Dendritic cell treated with granulocyte-macrophage colony-stimulating factor and Interleukin-4, amounts not matched to agents 40 ng/mL and 50 ng/mL, for 4 days (primary cell): ENCODE measurements at regions not wholly inside any gene's neighbourhood (a gene's known extent, or its start where the extent isn't known, plus 50 kb on each side); places are given as distances from the start of the nearest gene placed in this dataset.

Experiments
- H3K27ac Mint-ChIP-seq: one replicate; pipeline ENCODE4 v1.8.0; 2022; ENCODE audit warnings: mild to moderate bottlenecking, mixed read lengths
- H3K27me3 Mint-ChIP-seq: one replicate; pipeline ENCODE4 v1.8.0; 2022; ENCODE audit warnings: mild to moderate bottlenecking, mixed read lengths
- H3K36me3 Mint-ChIP-seq: one replicate; pipeline ENCODE4 v1.8.0; 2022; ENCODE audit warnings: low read depth, mixed read lengths
- H3K4me1 Mint-ChIP-seq: one replicate; pipeline ENCODE4 v1.8.0; 2022; ENCODE audit warnings: low read depth, mixed read lengths
- H3K4me3 Mint-ChIP-seq: one replicate; pipeline ENCODE4 v1.8.0; 2022; ENCODE audit warnings: mild to moderate bottlenecking, moderate library complexity, mixed read lengths
- H3K9me3 Mint-ChIP-seq: one replicate; pipeline ENCODE4 v1.8.0; 2022; ENCODE audit warnings: mixed read lengths
- intact Hi-C: fragments of 100-400 bp; cut with micrococcal nuclease; formaldehyde crosslinking; loops from one replicate; pipeline ENCODE4 v1.15.0; 2022

DNA sequence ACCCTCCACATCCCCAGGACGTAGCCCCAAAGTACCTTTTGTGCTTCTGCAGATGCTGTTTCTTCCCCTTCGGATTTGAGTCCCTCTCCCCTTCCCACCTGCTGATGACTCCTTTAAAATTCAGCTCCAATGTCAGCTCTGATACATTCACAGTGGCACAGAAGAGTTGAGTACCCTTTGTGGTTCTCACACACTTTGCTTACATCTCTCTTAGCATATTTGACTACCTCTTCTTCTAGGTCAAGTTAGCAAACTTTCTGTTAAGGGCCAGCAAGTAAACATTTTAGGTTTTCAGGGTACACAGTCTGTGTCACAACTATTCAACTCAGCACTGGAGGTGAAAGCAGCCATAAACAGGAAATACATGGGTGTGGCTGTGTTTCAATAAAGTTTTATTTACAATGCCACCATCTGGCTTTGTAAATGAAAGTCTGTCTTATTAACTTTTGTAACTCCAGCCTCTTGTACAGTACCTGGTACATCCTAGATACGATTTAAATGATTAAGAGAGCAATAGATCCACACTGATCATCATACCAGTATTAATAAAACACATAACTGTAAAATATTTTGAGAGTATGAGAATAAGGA is 161.7 kb downstream of the SOX9 start:
- Mint-ChIP-seq H3K9me3 (no peaks in the 10 kb centered on the region), H3K4me3 (no peak overlapping the region), H3K36me3 (no peaks in the 10 kb centered on the region), H3K27ac (no peak overlapping the region), H3K4me1 (no peaks in the 10 kb centered on the region), H3K27me3 (no peaks in the 10 kb centered on the region)
- intact Hi-C loops, result no loop called here

DNA sequence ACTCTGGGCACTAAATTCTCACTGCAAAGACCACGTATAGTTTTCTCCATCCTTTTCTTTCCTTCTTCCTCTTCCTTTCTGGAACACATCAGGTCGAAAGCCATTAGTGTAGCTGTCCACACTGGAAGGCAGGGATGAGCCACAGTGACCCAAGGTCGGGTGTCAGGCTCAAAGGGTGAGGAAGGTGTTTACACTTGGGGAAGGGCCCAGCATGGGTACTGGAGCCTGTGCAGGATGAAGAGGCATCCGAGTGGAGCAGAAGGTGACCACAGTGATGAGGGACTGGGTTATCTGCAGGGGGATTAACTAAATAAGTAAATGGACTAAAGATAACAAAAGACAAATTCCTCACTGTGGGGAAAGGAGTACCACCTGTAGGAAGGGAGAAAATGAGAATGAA is 164.0 kb downstream of the SOX9 start:
- Mint-ChIP-seq H3K36me3 (no peaks in the 10 kb centered on the region), H3K27me3 (no peaks in the 10 kb centered on the region), H3K4me1 (no peaks in the 10 kb centered on the region), H3K4me3 (no peak overlapping the region), H3K27ac (no peak overlapping the region), H3K9me3 (no peaks in the 10 kb centered on the region)
- intact Hi-C loops, result no loop called here

DNA sequence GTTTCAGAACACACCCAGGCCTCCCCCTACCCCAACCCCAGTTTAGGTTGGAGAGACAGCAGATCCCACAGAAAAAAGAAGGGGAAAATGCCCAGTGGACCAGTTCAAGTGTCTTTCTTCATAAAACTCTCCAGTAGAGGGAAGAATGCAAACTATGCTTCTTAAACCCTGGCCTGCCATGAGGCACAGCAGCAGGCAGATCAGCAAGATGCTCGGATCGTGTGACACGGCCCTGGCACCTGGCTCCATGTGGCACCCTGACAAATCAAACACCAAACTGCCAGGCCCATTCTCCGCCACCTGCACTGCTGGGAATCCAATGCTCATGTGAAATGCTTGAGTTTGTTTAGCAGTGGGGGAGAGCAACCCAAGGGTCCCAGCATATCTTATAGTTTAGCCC is 166.8 kb downstream of the SOX9 start:
- Mint-ChIP-seq H3K36me3 (no peaks in the 10 kb centered on the region), H3K9me3 (no peaks in the 10 kb centered on the region), H3K4me1 (no peaks in the 10 kb centered on the region), H3K27ac (no peak overlapping the region), H3K4me3 (no peak overlapping the region), H3K27me3 (no peaks in the 10 kb centered on the region)
- intact Hi-C loops, result no loop called here

DNA sequence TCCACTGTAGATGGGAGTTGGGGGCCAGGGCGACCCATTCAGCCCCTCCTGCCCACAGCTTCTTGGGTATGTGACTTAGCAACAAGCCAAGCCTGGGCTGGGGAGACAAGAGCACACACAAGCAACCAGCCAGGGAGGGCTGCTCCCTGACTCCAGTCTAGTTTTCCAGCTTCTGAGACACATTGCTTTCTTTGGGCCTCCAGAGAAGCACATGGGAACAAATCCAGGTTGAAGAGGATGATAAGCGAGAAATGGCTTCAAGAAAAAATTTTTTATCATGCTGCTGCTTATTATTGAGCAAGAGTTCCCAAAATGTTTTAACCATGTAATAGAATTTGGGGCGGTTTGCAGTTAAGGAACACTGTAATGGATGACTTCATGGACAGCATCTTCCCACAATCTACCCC is 173.7 kb downstream of the SOX9 start:
- Mint-ChIP-seq H3K4me1 (no peaks in the 10 kb centered on the region), H3K27ac (no peak overlapping the region), H3K4me3 (no peak overlapping the region), H3K9me3 (peaks cover 14% of the 10 kb centered on the region), H3K36me3 (no peaks in the 10 kb centered on the region), H3K27me3 (no peaks in the 10 kb centered on the region)
- intact Hi-C loops, result no loop called here

DNA sequence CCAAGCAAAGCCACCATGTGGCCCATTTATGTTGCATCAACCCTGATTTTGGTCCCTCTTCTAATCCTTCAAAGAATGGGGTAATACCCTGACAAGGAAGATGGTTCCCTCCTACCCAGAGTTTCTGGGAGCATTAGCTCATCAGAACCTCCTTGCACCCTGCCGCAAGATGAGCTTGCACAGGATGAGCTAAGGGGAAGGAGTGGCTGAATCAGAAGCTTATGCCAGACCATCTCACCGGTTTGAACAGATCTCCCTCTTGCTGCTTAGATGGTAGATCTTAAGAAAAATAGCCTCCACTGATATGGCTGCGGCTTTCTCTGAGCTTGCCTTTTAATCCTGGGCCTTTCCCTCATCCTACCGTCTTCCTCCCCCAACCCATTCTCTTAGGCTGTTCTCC is 175.1 kb downstream of the SOX9 start:
- Mint-ChIP-seq H3K27ac (no peak overlapping the region), H3K36me3 (no peaks in the 10 kb centered on the region), H3K9me3 (peaks cover 14% of the 10 kb centered on the region), H3K4me1 (no peaks in the 10 kb centered on the region), H3K4me3 (no peak overlapping the region), H3K27me3 (no peaks in the 10 kb centered on the region)
- intact Hi-C loops, result no loop called here

DNA sequence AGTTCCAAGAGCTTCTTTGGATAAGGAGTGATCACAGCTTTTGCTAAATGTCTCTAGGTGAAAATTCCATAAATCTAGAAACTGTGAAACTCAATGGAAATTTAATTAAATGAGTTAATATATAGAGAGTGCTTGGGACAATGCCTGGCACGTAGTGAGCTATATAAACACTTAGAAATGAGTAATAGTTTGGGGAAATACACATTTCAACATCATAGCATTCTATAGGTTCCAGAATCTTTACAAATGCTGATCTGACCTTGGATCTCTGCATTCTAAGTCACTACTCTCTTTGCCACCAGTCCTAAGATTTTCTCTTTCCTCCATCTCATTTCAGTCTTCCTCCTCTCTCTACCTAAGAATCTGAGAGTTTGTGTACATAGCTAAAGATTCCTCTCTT is 175.6 kb downstream of the SOX9 start:
- Mint-ChIP-seq H3K27me3 (no peaks in the 10 kb centered on the region), H3K36me3 (no peaks in the 10 kb centered on the region), H3K4me3 (no peak overlapping the region), H3K9me3 (peaks cover 14% of the 10 kb centered on the region), H3K27ac (no peak overlapping the region), H3K4me1 (no peaks in the 10 kb centered on the region)
- intact Hi-C loops, result no loop called here

DNA sequence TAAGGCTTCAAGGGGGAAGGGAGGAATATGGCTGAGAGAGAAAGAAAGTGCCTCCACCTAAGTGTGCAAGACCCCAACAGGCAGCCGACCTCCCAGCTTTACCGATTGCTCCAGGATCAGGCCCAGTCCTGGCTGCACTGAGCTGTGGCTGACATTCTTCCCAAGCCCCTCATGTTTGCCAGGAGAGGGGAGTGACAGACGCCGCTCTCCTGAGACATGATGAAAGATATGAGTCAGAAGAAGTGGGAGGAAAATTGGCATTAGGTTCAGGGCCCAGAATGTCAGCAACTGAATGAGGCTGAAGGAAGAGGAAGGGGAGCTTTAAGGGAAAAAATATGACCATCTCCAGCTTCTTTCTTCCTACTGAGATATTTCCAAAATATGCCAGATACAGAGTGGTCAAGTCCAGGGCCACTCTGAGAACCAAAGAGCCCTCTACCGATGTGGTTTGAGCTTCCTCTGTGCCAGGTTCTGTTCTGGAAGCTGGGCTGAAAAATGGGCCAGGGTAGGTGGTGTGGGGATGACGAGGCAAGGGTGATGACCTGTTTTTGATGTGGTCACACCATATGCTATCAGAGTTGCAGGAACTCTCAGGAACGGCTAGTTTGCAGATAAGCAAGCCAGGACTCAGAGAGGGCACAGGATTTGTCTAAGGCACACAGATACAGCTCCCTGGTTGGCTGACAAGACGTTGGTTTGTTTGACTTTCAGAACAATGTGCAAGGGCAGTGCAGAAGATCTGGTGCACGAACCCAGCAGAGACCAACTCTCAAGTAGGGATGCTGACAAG is 176.7 kb downstream of the SOX9 start:
- H3K27me3 Mint-ChIP-seq, result no peaks in the 10 kb centered on the region
- H3K27ac Mint-ChIP-seq, result no peak overlapping the region
- H3K9me3 Mint-ChIP-seq, result peaks cover 14% of the 10 kb centered on the region
- H3K36me3 Mint-ChIP-seq, result no peaks in the 10 kb centered on the region
- no peak overlapping the region for H3K4me3 Mint-ChIP-seq
- intact Hi-C loops, result no loop called here
- H3K4me1 Mint-ChIP-seq, result no peaks in the 10 kb centered on the region

DNA sequence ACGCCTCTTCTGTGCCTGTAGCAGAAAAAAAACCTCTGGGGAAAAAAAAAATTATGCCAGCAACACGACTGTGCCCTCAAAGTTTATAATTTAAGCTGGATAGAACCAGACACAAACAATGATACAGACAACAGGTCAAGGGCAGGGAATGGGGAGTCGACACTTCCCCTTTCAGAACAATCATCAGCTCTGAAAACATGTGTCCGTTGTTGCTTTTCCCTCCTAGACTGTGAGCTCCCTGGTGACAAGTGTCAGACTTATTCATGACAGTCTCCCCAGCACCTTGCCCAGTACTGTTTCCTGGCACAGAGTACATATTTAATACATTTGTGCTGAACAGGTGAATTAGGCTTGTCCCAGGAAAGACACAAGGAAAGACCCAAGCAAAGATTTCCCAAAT is 178.3 kb downstream of the SOX9 start:
- H3K4me1 Mint-ChIP-seq, result no peaks in the 10 kb centered on the region
- H3K27ac Mint-ChIP-seq, result no peak overlapping the region
- no peaks in the 10 kb centered on the region for H3K27me3 Mint-ChIP-seq
- peaks cover 14% of the 10 kb centered on the region for H3K9me3 Mint-ChIP-seq
- intact Hi-C loops, result no loop called here
- H3K4me3 Mint-ChIP-seq, result no peak overlapping the region
- no peaks in the 10 kb centered on the region for H3K36me3 Mint-ChIP-seq

DNA sequence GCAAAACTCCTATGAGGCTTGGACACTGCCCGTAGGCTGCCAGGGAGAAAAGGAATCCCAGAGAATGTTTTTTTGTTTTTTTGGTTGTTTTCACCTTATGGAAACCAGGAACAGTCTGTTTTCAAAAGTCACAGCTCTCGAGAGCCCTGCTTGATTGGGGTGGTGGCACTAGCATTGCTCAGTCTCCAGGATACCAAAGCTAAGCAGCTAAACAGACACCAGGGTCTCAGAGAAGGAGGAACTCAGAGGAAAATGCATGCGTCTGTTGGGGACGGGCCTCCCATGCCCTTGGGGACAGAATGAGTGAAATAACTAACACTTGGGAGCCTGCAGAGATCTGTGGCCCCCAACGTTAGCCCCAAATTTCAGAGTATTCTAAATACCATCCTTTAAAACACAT is 178.8 kb downstream of the SOX9 start:
- Mint-ChIP-seq H3K4me3 (no peak overlapping the region), H3K27ac (no peak overlapping the region), H3K27me3 (no peaks in the 10 kb centered on the region), H3K4me1 (no peaks in the 10 kb centered on the region), H3K9me3 (peaks cover 12% of the 10 kb centered on the region), H3K36me3 (no peaks in the 10 kb centered on the region)
- intact Hi-C loops, result no loop called here

DNA sequence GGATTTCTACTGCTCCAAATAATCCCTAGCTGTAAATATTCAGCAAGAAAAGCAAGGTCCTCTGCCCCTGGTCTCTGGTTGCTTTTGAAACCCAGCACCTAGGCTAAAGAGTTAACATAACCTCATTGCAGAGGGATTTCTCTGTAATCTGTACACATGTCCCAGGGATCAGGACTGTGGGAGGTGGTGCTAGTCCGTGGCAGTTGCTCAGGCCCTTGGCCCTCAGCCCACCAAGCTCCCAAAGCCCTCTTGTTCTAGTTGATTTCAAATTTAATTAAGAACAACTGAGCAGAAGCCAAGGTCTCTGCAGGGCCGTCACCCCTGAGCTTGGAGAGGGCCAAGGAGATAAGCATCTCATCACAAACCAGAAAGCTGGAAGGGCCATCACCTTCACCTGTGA is 181.1 kb downstream of the SOX9 start:
- intact Hi-C loops, result no loop called here
- no peaks in the 10 kb centered on the region for H3K36me3 Mint-ChIP-seq
- H3K27me3 Mint-ChIP-seq, result no peaks in the 10 kb centered on the region
- no peaks in the 10 kb centered on the region for H3K4me1 Mint-ChIP-seq
- no peaks in the 10 kb centered on the region for H3K9me3 Mint-ChIP-seq
- H3K4me3 Mint-ChIP-seq, result no peak overlapping the region
- H3K27ac Mint-ChIP-seq, result no peak overlapping the region

DNA sequence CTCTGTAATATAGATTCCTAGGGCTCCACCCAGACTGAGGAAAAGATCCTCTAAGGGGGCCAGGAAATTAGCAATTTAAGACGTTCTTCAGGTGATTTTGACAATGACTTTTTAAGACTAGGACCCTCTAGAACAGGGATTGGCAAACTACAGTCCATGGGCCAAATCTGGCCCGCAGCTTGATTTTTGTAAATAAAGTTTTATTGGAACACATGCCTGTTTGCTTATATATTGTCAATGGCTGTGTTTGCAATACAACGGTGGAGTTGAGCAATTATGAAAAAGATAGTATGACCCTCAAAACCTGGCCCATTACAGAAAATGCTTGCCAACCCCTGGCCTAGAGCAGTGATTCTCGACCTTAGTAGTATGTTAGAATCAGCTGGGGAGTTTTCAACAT is 181.9 kb downstream of the SOX9 start:
- no peaks in the 10 kb centered on the region for H3K27me3 Mint-ChIP-seq
- H3K9me3 Mint-ChIP-seq, result no peaks in the 10 kb centered on the region
- no peaks in the 10 kb centered on the region for H3K4me1 Mint-ChIP-seq
- H3K27ac Mint-ChIP-seq, result no peak overlapping the region
- H3K4me3 Mint-ChIP-seq, result no peak overlapping the region
- H3K36me3 Mint-ChIP-seq, result no peaks in the 10 kb centered on the region
- intact Hi-C loops, result no loop called here

DNA sequence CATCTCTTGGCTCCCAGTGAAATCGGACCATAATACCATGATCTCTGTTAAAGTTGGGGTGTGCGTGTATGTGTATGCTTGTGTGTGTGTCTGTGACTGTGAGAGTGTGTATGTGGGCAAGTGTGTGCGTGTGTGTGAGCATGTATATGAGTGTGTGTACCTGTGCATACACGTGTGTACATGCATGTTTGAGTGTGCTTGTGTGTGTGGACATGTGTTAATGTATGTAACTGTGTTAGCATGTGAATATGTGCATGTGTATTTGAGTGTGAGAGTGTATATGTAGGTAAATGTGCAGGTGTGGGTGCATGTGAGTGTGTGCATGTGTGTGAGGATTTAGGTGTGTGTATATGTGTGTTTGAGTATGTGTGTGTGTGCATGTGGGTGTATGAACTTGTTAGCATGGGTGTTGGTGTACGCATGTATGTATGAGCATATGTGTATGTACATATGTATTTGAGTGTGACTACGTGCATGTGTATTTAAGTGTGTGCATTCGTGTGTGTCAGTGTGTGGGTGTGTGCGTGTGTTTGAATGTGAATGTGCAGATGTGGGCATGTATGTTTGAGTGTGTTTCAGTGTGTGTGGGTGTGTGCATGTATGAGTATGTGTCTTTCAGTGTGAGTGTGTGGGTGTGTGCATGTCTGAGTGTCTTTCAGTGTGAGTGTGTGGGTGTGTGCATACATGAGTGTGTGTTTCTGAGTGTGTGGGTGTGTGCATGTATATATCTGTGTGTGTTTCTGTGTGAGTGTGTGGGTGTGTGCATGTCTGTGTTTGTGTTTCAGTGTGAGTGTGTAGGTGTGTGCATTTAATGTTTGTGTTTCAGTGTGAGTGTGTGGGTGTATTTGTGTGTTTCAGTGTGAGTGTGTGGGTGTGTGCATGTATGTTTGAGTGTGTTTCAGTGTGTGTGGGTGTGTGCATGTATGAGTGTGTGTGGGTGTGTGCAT is 183.2 kb downstream of the SOX9 start:
- Mint-ChIP-seq H3K4me3 (no peak overlapping the region), H3K9me3 (no peaks in the 10 kb centered on the region), H3K27me3 (no peaks in the 10 kb centered on the region), H3K27ac (no peak overlapping the region), H3K36me3 (no peaks in the 10 kb centered on the region), H3K4me1 (no peaks in the 10 kb centered on the region)
- intact Hi-C loops, result no loop called here

DNA sequence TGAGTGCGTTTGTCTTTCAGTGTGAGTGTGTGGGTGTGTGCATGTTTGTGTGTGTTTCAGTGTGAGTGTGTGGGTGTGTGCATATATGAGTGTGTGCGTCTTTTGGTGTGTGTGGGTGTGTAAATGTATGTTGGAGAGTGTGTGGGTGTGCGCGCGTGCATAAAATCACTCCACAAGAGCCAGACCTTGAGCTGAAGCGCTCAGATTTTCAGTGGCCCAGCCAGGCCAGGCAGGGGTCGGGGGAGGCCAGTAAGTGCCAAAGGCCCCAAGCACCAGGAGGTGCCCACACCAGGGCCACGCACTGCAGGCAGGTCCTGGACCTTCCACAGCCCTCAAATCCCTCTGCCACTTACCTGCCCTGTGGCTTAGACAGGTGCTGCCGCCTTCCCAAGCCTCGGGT is 184.0 kb downstream of the SOX9 start:
- H3K36me3 Mint-ChIP-seq, result no peaks in the 10 kb centered on the region
- H3K27ac Mint-ChIP-seq, result no peak overlapping the region
- no peaks in the 10 kb centered on the region for H3K9me3 Mint-ChIP-seq
- no peaks in the 10 kb centered on the region for H3K4me1 Mint-ChIP-seq
- no peak overlapping the region for H3K4me3 Mint-ChIP-seq
- intact Hi-C loops, result no loop called here
- H3K27me3 Mint-ChIP-seq, result no peaks in the 10 kb centered on the region

DNA sequence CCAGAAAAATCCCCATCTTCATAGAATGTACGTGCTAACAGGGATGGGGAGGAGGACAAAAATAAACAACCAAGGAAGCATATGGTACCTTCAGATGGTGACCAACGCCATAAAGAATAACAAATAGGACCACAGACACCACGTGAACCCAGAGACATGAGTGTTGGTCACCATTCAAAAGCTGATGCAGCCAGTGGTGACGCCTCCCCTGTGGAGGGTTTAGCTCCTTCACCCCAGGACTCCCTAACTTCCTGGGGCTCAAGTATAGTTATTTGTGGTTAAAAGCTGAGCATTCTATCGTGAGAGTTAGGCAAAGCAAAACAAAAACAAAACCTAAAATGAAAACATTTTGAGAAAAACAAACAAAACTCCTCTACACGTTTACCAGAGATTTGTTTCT is 184.7 kb downstream of the SOX9 start:
- Mint-ChIP-seq H3K27me3 (no peaks in the 10 kb centered on the region), H3K4me3 (no peak overlapping the region), H3K4me1 (no peaks in the 10 kb centered on the region), H3K36me3 (no peaks in the 10 kb centered on the region), H3K27ac (no peak overlapping the region), H3K9me3 (no peaks in the 10 kb centered on the region)
- intact Hi-C loops, result no loop called here
